HT1080 (cell line): ENCODE measurements at regions not wholly inside any gene's neighbourhood (a gene's known extent, or its start where the extent isn't known, plus 50 kb on each side); places are given as distances from the start of the nearest gene placed in this dataset.

ENCODE experiments used
- DNase-seq: peaks from one replicate; pipeline ENCODE4 v3.0.0-alpha.2; 2015; ENCODE audit warnings: low read depth

- no peak for DNase-seq
Observed at GRCh38 chr2:2931318-2932075, 446.1 kb downstream of the EIPR1 start.

GRCh38 chr2:2930841-2931240 is 446.8 kb downstream of the EIPR1 start:
- DNase-seq = no peak

- DNase-seq = no peak
Observed at GRCh38 chr2:2926858-2927175, 450.8 kb downstream of the EIPR1 start.

GRCh38 chr2:2926009-2926857 is 451.4 kb downstream of the EIPR1 start:
- no peak for DNase-seq

GRCh38 chr2:2922156-2922555 is 455.5 kb downstream of the EIPR1 start:
- DNase-seq = no peak

GRCh38 chr2:2921011-2921720 is 456.5 kb downstream of the EIPR1 start:
- DNase-seq = no peak

- no peak for DNase-seq
Observed at GRCh38 chr2:2919574-2920365, 457.8 kb downstream of the EIPR1 start.

- DNase-seq = no peak
Observed at GRCh38 chr2:2919026-2919425, 458.6 kb downstream of the EIPR1 start.

- no peak for DNase-seq
Observed at GRCh38 chr2:2916621-2917020, 461.0 kb downstream of the EIPR1 start.

- no peak for DNase-seq
Observed at GRCh38 chr2:2914252-2914651, 463.4 kb downstream of the EIPR1 start.

GRCh38 chr2:2913601-2914120 is 464.0 kb downstream of the EIPR1 start:
- no peak for DNase-seq

- DNase-seq = no peak
Observed at GRCh38 chr2:2912731-2913130, 464.9 kb downstream of the EIPR1 start.

GRCh38 chr2:2912293-2912692 is 465.3 kb downstream of the EIPR1 start:
- no peak for DNase-seq

- DNase-seq = no peak
Observed at GRCh38 chr2:2910259-2910658, 467.4 kb downstream of the EIPR1 start.

- no peak for DNase-seq
Observed at GRCh38 chr2:2909086-2910035, 468.3 kb downstream of the EIPR1 start.

- no peak for DNase-seq
Observed at GRCh38 chr2:2906091-2906490, 471.5 kb downstream of the EIPR1 start.

- no peak for DNase-seq
Observed at GRCh38 chr2:2904721-2905350, 472.8 kb downstream of the EIPR1 start.

- no peak for DNase-seq
Observed at GRCh38 chr2:2902547-2903281, 474.9 kb downstream of the EIPR1 start.
